A673 (cell line): ENCODE measurements at regions not wholly inside any gene's neighbourhood (a gene's known extent, or its start where the extent isn't known, plus 50 kb on each side); places are given as distances from the start of the nearest gene placed in this dataset.

Experiments
- BruUV-seq: library from RNA; stranded (reverse); fragments of 400-500 nt; replicated peaks from 2 replicates; lab custom pipeline; 2021; lab: Mats Ljungman, UMichigan
- CTCF ChIA-PET: fragments of 300-600 bp; sonication (Branson Sonifier 250); formaldehyde crosslinking; loops from one replicate; lab custom pipeline; 2022; ENCODE audit warnings: antibody characterized with exemption; lab: Charles Lee
- POLR2A ChIA-PET: fragments of 300-600 bp; sonication (Branson Sonifier 250); formaldehyde crosslinking; loops from one replicate; lab custom pipeline; 2022; ENCODE audit warnings: antibody characterized with exemption; ENCODE audit not compliant: low non-redundant PET; lab: Charles Lee
- DNase-seq: peaks from one replicate; pipeline ENCODE4 v3.0.0-alpha.2; 2015; ENCODE audit warnings: low spot score
- H3K27ac ChIP-seq: fragments of 200-600 bp; sonication (generic); 2 replicates; pipeline ENCODE4 v1.5.1; 2016; ENCODE audit warnings: mixed run types, low read depth, mild to moderate bottlenecking, mixed read lengths, antibody characterized with exemption, low read length; ENCODE audit not compliant: poor library complexity, severe bottlenecking
- H3K27me3 ChIP-seq: fragments of 200-600 bp; sonication (generic); replicated peaks from 2 replicates; pipeline ENCODE4 v1.6.1; 2017; ENCODE audit warnings: mixed run types, low read depth, mild to moderate bottlenecking, mixed read lengths, antibody characterized with exemption, low read length; ENCODE audit not compliant: insufficient read depth, poor library complexity
- H3K36me3 ChIP-seq: fragments of 200-600 bp; sonication (generic); 2 replicates; pipeline ENCODE4 v1.6.1; 2016; ENCODE audit warnings: mixed run types, mild to moderate bottlenecking, mixed read lengths, antibody characterized with exemption, low read length; ENCODE audit not compliant: insufficient read depth, poor library complexity, severe bottlenecking
- H3K4me1 ChIP-seq: fragments of 200-600 bp; sonication (generic); 2 replicates; pipeline ENCODE4 v1.6.1; 2017; ENCODE audit warnings: mixed run types, mild to moderate bottlenecking, mixed read lengths, antibody characterized with exemption, low read length; ENCODE audit not compliant: insufficient read depth, poor library complexity, severe bottlenecking
- H3K4me3 ChIP-seq: fragments of 200-600 bp; sonication (generic); 2 replicates; pipeline ENCODE4 v1.5.1; 2016; ENCODE audit warnings: low read depth, mixed run types, mild to moderate bottlenecking, mixed read lengths, low read length; ENCODE audit not compliant: poor library complexity, severe bottlenecking
- H3K9me3 ChIP-seq: fragments of 200-600 bp; sonication (generic); 2 replicates; pipeline ENCODE4 v1.6.1; 2016; ENCODE audit warnings: mixed run types, low read depth, mild to moderate bottlenecking, mixed read lengths, antibody characterized with exemption, low read length; ENCODE audit not compliant: poor library complexity, severe bottlenecking
- CTCF ChIP-seq: fragments of 300-800, 200-600 bp; sonication (generic); conservative IDR thresholded peaks from 2 replicates; pipeline ENCODE4 v1.5.1; 2017; ENCODE audit warnings: low read depth, mild to moderate bottlenecking, antibody characterized with exemption, low read length, moderate library complexity, mixed read lengths
- EZH2 ChIP-seq: fragments of 200-600 bp; sonication (generic); IDR thresholded peaks from 2 replicates; pipeline ENCODE4 v1.6.1; 2017; ENCODE audit warnings: borderline replicate concordance, low read depth, mild to moderate bottlenecking, mixed read lengths, antibody characterized with exemption, low read length; ENCODE audit not compliant: poor library complexity, severe bottlenecking
- intact Hi-C: fragments of 100-400 bp; cut with micrococcal nuclease; formaldehyde crosslinking; loops from one replicate; pipeline ENCODE4 v1.10.0; 2022; ENCODE audit not compliant: unreplicated experiment

- BruUV-seq: no TSS peak
Measured at GRCh38 chr15:93587059-93587521, 498.1 kb upstream of the RGMA start.

GRCh38 chr15:93585012-93585411, 496.0 kb upstream of the RGMA start:
- no peaks in the 10 kb centered on the region for H3K9me3 ChIP-seq
- H3K4me1 ChIP-seq: no peaks in the 10 kb centered on the region
- ChIA-PET CTCF (no interaction called here), POLR2A (no interaction called here)
- H3K27ac ChIP-seq: no peak overlapping the region
- no peak overlapping the region for H3K4me3 ChIP-seq
- DNase-seq: no peak
- BruUV-seq: no TSS peak
- no peaks in the 10 kb centered on the region for H3K36me3 ChIP-seq
- H3K27me3 ChIP-seq: no peaks in the 10 kb centered on the region
- intact Hi-C loops: no loop called here
- TF ChIP-seq CTCF (no peak), EZH2 (no peak)

More at GRCh38 chr15:93587059-93587521, 498.1 kb upstream of the RGMA start:
- DNase-seq: no peak
- H3K9me3 ChIP-seq: no peaks in the 10 kb centered on the region
- ChIA-PET CTCF (no interaction called here), POLR2A (no interaction called here)
- intact Hi-C loops: no loop called here
- no peaks in the 10 kb centered on the region for H3K4me1 ChIP-seq
- no peaks in the 10 kb centered on the region for H3K36me3 ChIP-seq
- H3K4me3 ChIP-seq: no peak overlapping the region
- no peak overlapping the region for H3K27ac ChIP-seq
- H3K27me3 ChIP-seq: no peaks in the 10 kb centered on the region
- TF ChIP-seq EZH2: no peak
- no peak for TF ChIP-seq CTCF

- no peak for TF ChIP-seq EZH2
- no peak for TF ChIP-seq CTCF
- BruUV-seq: no TSS peak
- ChIA-PET POLR2A (no interaction called here), CTCF (no interaction called here)
- no peak overlapping the region for H3K4me3 ChIP-seq
- H3K27me3 ChIP-seq: no peaks in the 10 kb centered on the region
- no peak for DNase-seq
- H3K36me3 ChIP-seq: no peaks in the 10 kb centered on the region
- H3K4me1 ChIP-seq: no peaks in the 10 kb centered on the region
- no peaks in the 10 kb centered on the region for H3K9me3 ChIP-seq
- intact Hi-C loops: no loop called here
- H3K27ac ChIP-seq: no peak overlapping the region
Measured at GRCh38 chr15:93583968-93584367, 495.0 kb upstream of the RGMA start.
